Neural cell (in vitro differentiated cells): ENCODE measurements at regions not wholly inside any gene's neighbourhood (a gene's known extent, or its start where the extent isn't known, plus 50 kb on each side); places are given as distances from the start of the nearest gene placed in this dataset.

Experiments
- EP300 ChIP-seq: fragments of 450-650 bp; conservative IDR thresholded peaks from 2 replicates; pipeline ENCODE4 v1.6.1; 2014; ENCODE audit warnings: antibody characterized with exemption, mild to moderate bottlenecking, moderate library complexity; ENCODE audit not compliant: poor library complexity, severe bottlenecking
- TF ChIP-seq, protein P1 (sequence below): fragments of 450-650 bp; IDR thresholded peaks from 2 replicates; pipeline ENCODE4 v1.5.1; 2014; ENCODE audit warnings: antibody characterized with exemption, mild to moderate bottlenecking, moderate library complexity; ENCODE audit not compliant: poor library complexity, severe bottlenecking

DNA sequence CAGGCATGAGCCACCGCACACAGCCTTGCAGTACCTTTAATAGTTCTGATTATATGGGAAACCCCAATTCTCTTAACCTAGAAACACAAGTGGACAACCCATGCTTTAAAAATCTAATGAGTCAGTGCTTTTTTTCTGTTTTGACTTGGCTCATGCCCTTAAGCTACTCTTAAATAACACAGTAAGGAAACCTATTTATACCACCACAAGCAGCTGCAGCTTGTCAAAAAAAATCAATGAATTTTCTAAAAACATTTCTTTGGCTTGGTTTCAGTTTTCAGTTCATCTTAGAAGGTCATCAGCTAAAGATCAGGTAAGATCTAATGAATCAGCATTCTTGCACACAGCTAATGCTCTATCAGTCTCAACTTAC lies 124.1 kb upstream of the DST start:
- no peak for TF ChIP-seq EP300
- TF ChIP-seq, protein P1, sequence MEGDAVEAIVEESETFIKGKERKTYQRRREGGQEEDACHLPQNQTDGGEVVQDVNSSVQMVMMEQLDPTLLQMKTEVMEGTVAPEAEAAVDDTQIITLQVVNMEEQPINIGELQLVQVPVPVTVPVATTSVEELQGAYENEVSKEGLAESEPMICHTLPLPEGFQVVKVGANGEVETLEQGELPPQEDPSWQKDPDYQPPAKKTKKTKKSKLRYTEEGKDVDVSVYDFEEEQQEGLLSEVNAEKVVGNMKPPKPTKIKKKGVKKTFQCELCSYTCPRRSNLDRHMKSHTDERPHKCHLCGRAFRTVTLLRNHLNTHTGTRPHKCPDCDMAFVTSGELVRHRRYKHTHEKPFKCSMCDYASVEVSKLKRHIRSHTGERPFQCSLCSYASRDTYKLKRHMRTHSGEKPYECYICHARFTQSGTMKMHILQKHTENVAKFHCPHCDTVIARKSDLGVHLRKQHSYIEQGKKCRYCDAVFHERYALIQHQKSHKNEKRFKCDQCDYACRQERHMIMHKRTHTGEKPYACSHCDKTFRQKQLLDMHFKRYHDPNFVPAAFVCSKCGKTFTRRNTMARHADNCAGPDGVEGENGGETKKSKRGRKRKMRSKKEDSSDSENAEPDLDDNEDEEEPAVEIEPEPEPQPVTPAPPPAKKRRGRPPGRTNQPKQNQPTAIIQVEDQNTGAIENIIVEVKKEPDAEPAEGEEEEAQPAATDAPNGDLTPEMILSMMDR = no peak
